ENCODE measurements at regions not wholly inside any gene's neighbourhood (a gene's known extent, or its start where the extent isn't known, plus 50 kb on each side); places are given as distances from the start of the nearest gene placed in this dataset.
"Not testable (repeated sequence)": the region's sequence is repeated elsewhere in the genome, so short reads cannot be mapped to it uniquely, and the experiment has no call there.

DNA sequence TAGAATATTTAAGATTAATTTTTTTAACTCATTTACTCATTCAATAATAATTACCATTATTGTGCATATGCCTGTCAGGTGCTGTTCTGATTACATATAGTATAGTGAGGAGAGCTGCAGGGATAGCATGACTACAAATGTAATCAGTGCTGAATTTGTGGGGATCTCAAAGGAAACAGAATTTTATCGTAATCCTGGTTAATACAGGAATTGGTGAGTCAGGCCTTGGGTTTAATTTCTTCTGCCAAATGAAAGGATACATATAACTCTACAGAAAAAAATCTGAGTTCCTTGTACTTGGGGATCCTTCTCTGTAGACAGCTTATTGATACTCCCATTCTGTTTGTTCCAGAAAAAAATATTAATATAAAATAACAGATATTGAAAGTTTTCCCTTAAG, 297.2 kb downstream of the GJA1 start:
- DNase-seq (ENCODE audit: low spot score in 2 of 2) = no peak
- Histone ChIP-seq H3K4me3 (no peak overlapping the region), H3K36me3 (no peaks in the 10 kb centered on the region), H3K9me3 (no peaks in the 10 kb centered on the region), H3K27me3 (no peaks in the 10 kb centered on the region), H3K4me1 (peaks cover 0 to 4% (median 2%) of the 10 kb centered on the region in 4 donors), H3K27ac (peak overlapping the region in 1 of 4 donors; percentile 33)
- WGBS, 2 donors = 50 to 54% methylated on average over 1 of the region's 1 CpG
- TF ChIP-seq EP300 (IDR thresholded peaks at IDR 0.05) (no peak), POLR2A (IDR thresholded peaks at IDR 0.05) (no peak)
- TF ChIP-seq, protein P1, sequence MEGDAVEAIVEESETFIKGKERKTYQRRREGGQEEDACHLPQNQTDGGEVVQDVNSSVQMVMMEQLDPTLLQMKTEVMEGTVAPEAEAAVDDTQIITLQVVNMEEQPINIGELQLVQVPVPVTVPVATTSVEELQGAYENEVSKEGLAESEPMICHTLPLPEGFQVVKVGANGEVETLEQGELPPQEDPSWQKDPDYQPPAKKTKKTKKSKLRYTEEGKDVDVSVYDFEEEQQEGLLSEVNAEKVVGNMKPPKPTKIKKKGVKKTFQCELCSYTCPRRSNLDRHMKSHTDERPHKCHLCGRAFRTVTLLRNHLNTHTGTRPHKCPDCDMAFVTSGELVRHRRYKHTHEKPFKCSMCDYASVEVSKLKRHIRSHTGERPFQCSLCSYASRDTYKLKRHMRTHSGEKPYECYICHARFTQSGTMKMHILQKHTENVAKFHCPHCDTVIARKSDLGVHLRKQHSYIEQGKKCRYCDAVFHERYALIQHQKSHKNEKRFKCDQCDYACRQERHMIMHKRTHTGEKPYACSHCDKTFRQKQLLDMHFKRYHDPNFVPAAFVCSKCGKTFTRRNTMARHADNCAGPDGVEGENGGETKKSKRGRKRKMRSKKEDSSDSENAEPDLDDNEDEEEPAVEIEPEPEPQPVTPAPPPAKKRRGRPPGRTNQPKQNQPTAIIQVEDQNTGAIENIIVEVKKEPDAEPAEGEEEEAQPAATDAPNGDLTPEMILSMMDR (IDR thresholded peaks at IDR 0.05) = no peak

- Histone ChIP-seq H3K4me3 (no peak overlapping the region), H3K27me3 (no peaks in the 10 kb centered on the region), H3K27ac (peak overlapping the region in 2 of 4 donors; percentile 9 to 33), H3K9me3 (no peaks in the 10 kb centered on the region), H3K36me3 (no peaks in the 10 kb centered on the region), H3K4me1 (peaks cover 0 to 4% (median 2%) of the 10 kb centered on the region in 4 donors)
- TF ChIP-seq EP300 (IDR thresholded peaks at IDR 0.05) = no peak
- TF ChIP-seq, protein P1 (IDR thresholded peaks at IDR 0.05) = no peak
- TF ChIP-seq POLR2A (IDR thresholded peaks at IDR 0.05) = no peak
- DNase-seq (ENCODE audit: low spot score in 2 of 2) = no peak
Measured at GRCh38 chr6:121733234-121733633, 297.8 kb downstream of the GJA1 start.

- H3K27ac ChIP-seq; H3K4me1 ChIP-seq; H3K36me3 ChIP-seq; H3K4me3 ChIP-seq; H3K27me3 ChIP-seq; H3K9me3 ChIP-seq; DNase-seq (ENCODE audit: low spot score in 2 of 2): not testable (repeated sequence)
- 90 to 94% methylated on average over 6 of the region's 6 CpGs for WGBS, 2 donors
Measured at GRCh38 chr6:121740188-121740587, 304.7 kb downstream of the GJA1 start.

DNA sequence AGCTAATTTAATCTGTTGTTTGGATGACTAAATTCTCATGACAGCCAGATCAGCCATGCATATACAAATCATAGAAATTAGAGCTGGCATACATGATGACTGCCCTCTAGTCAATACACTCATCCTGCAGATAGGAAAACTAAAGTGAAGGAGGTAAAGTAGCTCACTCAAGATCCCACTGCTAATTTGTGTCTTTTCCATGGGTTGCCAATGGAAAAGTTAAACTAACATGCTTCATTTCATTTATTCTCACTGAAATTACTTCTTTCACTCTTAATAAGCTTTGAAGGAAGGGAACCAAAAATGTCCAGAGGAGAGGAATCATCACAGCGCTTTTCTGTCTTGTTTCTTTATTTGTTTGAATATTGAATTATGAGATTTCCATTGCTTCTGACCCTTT, 308.2 kb downstream of the GJA1 start:
- Histone ChIP-seq H3K27me3 (no peaks in the 10 kb centered on the region), H3K4me3 (no peak overlapping the region), H3K36me3 (no peaks in the 10 kb centered on the region), H3K4me1 (no peaks in the 10 kb centered on the region), H3K9me3 (no peaks in the 10 kb centered on the region), H3K27ac (no peak overlapping the region)
- 94 to 100% methylated on average over 1 of the region's 1 CpG for WGBS, 2 donors
- TF ChIP-seq, protein P1 (IDR thresholded peaks at IDR 0.05) = no peak
- TF ChIP-seq POLR2A (IDR thresholded peaks at IDR 0.05) (no peak), EP300 (IDR thresholded peaks at IDR 0.05) (no peak)
- no peak for DNase-seq (ENCODE audit: low spot score in 2 of 2)

- H3K4me3 ChIP-seq = no peak overlapping the region
- no peaks in the 10 kb centered on the region for H3K36me3 ChIP-seq
- TF ChIP-seq, protein P1 (IDR thresholded peaks at IDR 0.05) = no peak
- TF ChIP-seq EP300 (IDR thresholded peaks at IDR 0.05) (no peak), POLR2A (IDR thresholded peaks at IDR 0.05) (no peak)
- H3K4me1 ChIP-seq = no peaks in the 10 kb centered on the region
- WGBS, 2 donors = 65 to 69% methylated on average over 4 of the region's 4 CpGs
- no peak overlapping the region for H3K27ac ChIP-seq
- H3K27me3 ChIP-seq = no peaks in the 10 kb centered on the region
- no peaks in the 10 kb centered on the region for H3K9me3 ChIP-seq
- no peak for DNase-seq (ENCODE audit: low spot score in 2 of 2)
Measured at GRCh38 chr6:121748376-121748775, 312.9 kb downstream of the GJA1 start.

DNA sequence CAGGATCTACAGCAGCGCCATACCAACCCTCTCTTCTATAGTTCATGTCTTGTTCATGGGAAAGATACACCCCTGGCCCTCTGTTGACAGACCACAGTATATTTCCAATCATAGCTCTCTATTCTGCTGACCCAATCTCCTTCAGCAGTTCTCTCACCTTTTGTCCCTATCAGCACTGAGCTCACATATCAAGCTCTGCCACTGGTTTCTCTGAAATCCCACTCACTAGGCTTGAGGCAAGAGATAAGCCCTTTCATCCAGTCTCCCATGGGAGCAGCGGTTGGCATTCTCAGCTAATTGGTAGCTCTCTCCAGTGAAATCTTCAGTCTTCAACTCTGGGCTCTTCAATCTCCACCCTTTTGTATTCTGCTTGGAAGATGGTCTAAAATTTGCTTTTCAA, 313.4 kb downstream of the GJA1 start:
- TF ChIP-seq EP300 (IDR thresholded peaks at IDR 0.05) (no peak), POLR2A (IDR thresholded peaks at IDR 0.05) (no peak)
- TF ChIP-seq, protein P1 (IDR thresholded peaks at IDR 0.05) = no peak
- no peaks in the 10 kb centered on the region for H3K27me3 ChIP-seq
- H3K4me3 ChIP-seq = no peak overlapping the region
- H3K4me1 ChIP-seq = no peaks in the 10 kb centered on the region
- 95 to 98% methylated on average over 2 of the region's 2 CpGs for WGBS, 2 donors
- no peak overlapping the region for H3K27ac ChIP-seq
- DNase-seq (ENCODE audit: low spot score in 2 of 2) = no peak
- H3K9me3 ChIP-seq = no peaks in the 10 kb centered on the region
- H3K36me3 ChIP-seq = no peaks in the 10 kb centered on the region

Measured in tibial nerve (tissue), 4 donors.